ENCODE measurements at regions not wholly inside any gene's neighbourhood (a gene's known extent, or its start where the extent isn't known, plus 50 kb on each side); places are given as distances from the start of the nearest gene placed in this dataset.

GRCh38 chr20:10853731-10854130 is 179.9 kb upstream of the JAG1 start:
- ATAC-seq: no peak
- ChIA-PET RAD21 (ENCODE audit: unreplicated experiment) (no interaction called here), POLR2A (interaction anchor here (0.6 kb wide), 1 partner anchor 69 kb away, joined by 3 read pairs; no protein-coding TSS in a partner anchor), CTCF (no interaction called here), SMC1A (ENCODE audit: uncharacterized antibody, unreplicated experiment) (interaction anchor here (0.8 kb wide), 1 partner anchor 12 kb away, joined by 3 read pairs; no protein-coding TSS in a partner anchor)
- TF ChIP-seq NBN (IDR thresholded peaks at IDR 0.05) (no peak), SUPT20H (IDR thresholded peaks at IDR 0.05; ENCODE audit: borderline replicate concordance, control insufficient read depth, low read depth, low read length) (no peak), PBX3 (IDR thresholded peaks at IDR 0.05; ENCODE audit: insufficient replicate concordance, low read depth, low read length) (no peak), E2F4 (IDR thresholded peaks at IDR 0.05; ENCODE audit: low read depth, low read length) (no peak)
- Histone ChIP-seq H3K27ac (ENCODE audit: control insufficient read depth, insufficient read depth) (no peak overlapping the region), H3K4me2 (ENCODE audit: control insufficient read depth, insufficient read depth) (no peak overlapping the region), H3K9me3 (replicated peaks; ENCODE audit: control insufficient read depth, insufficient read depth, low read length) (no peaks in the 10 kb centered on the region), H3K4me3 (no peak overlapping the region), H3K36me3 (ENCODE audit: control insufficient read depth in 2 of 2, insufficient read depth in 2 of 2, low read length in 1 of 2) (no peaks in the 10 kb centered on the region), H3K4me1 (ENCODE audit: control insufficient read depth, insufficient read depth, low read length) (no peaks in the 10 kb centered on the region), H3K9ac (ENCODE audit: control insufficient read depth, insufficient read depth, low read length) (no peak overlapping the region), H3K27me3 (replicated peaks in 1 of 2; ENCODE audit: control insufficient read depth in 2 of 2, insufficient read depth in 2 of 2, low read length in 1 of 2) (no peaks in the 10 kb centered on the region; a peak in 1 of 4 replicates), H3K79me2 (ENCODE audit: control insufficient read depth, insufficient read depth, low read length) (no peaks in the 10 kb centered on the region), H2AFZ (ENCODE audit: control insufficient read depth, low read depth, low read length) (no peak overlapping the region), H4K20me1 (ENCODE audit: control insufficient read depth, insufficient read depth) (no peaks in the 10 kb centered on the region; the same call in 1 of the 2 replicates)
- intact Hi-C loops (cut with micrococcal nuclease; ENCODE audit: unreplicated experiment): no loop called here
- DNase-seq (ENCODE audit: low read depth, low spot score): no peak
- no peak for FAIRE-seq
- BruUV-seq (replicated peaks): no TSS peak
- 15% methylated on average over 4 of the region's 4 CpGs for WGBS (ENCODE audit: insufficient coverage, insufficient replicate concordance, low lambda C conversion rate, missing lambda C conversion rate)
- in situ Hi-C loops (cut with MboI): no loop called here

- in situ Hi-C loops (cut with MboI): no loop called here
- no peak for TF ChIP-seq KAT2A (conservative IDR thresholded peaks at IDR 0.05; ENCODE audit: control insufficient read depth, low read depth, low read length)
- TF ChIP-seq RCOR1 (conservative IDR thresholded peaks at IDR 0.05; ENCODE audit: low read depth, low read length): no peak
- TF ChIP-seq ZNF24 (IDR thresholded peaks at IDR 0.05): no peak
- no peak for TF ChIP-seq BCL11A (IDR thresholded peaks at IDR 0.05; ENCODE audit: low read depth, low read length)
- no peak for TF ChIP-seq EZH2 (IDR thresholded peaks at IDR 0.05; ENCODE audit: borderline replicate concordance, control insufficient read depth, low read depth, low read length)
- TF ChIP-seq MAX (IDR thresholded peaks at IDR 0.05; ENCODE audit: low read depth, low read length): no peak
- no peak for TF ChIP-seq SRF (IDR thresholded peaks at IDR 0.05; ENCODE audit: low read depth in 2 of 2, low read length in 2 of 2)
- no peak for TF ChIP-seq ZBTB40 (IDR thresholded peaks at IDR 0.05; ENCODE audit: borderline replicate concordance)
Observed at GRCh38 chr20:10854976-10855375, 181.2 kb upstream of the JAG1 start.

More at GRCh38 chr20:10854976-10855375, 181.2 kb upstream of the JAG1 start:
- intact Hi-C loops (cut with micrococcal nuclease; ENCODE audit: unreplicated experiment): no loop called here
- H3K27me3 ChIP-seq (replicated peaks in 1 of 2; ENCODE audit: control insufficient read depth in 2 of 2, insufficient read depth in 2 of 2, low read length in 1 of 2): no peaks in the 10 kb centered on the region; a peak in 1 of 4 replicates
- ATAC-seq (no peak), FAIRE-seq (no peak), DNase-seq (ENCODE audit: low read depth, low spot score) (no peak)
- BruUV-seq (replicated peaks): no TSS peak
- H3K9ac ChIP-seq (ENCODE audit: control insufficient read depth, insufficient read depth, low read length): no peak overlapping the region
- CTCF ChIA-PET: no interaction called here
- H3K4me2 ChIP-seq (ENCODE audit: control insufficient read depth, insufficient read depth): no peak overlapping the region
- no peaks in the 10 kb centered on the region for H3K36me3 ChIP-seq (ENCODE audit: control insufficient read depth in 2 of 2, insufficient read depth in 2 of 2, low read length in 1 of 2)
- RAD21 ChIA-PET (ENCODE audit: unreplicated experiment): no interaction called here
- H3K79me2 ChIP-seq (ENCODE audit: control insufficient read depth, insufficient read depth, low read length): no peaks in the 10 kb centered on the region
- WGBS (ENCODE audit: insufficient coverage, insufficient replicate concordance, low lambda C conversion rate, missing lambda C conversion rate): 67% methylated on average over 2 of the region's 2 CpGs
- H4K20me1 ChIP-seq (ENCODE audit: control insufficient read depth, insufficient read depth): no peaks in the 10 kb centered on the region; the same call in 1 of the 2 replicates
- no peaks in the 10 kb centered on the region for H3K4me1 ChIP-seq (ENCODE audit: control insufficient read depth, insufficient read depth, low read length)
- SMC1A ChIA-PET (ENCODE audit: uncharacterized antibody, unreplicated experiment): no interaction called here
- no peak overlapping the region for H3K4me3 ChIP-seq
- H3K27ac ChIP-seq (ENCODE audit: control insufficient read depth, insufficient read depth): no peak overlapping the region
- POLR2A ChIA-PET: no interaction called here
- no peaks in the 10 kb centered on the region for H3K9me3 ChIP-seq (replicated peaks; ENCODE audit: control insufficient read depth, insufficient read depth, low read length)
- no peak overlapping the region for H2AFZ ChIP-seq (ENCODE audit: control insufficient read depth, low read depth, low read length)

All from GM12878 (cell line).